HG03558 (cell line): ENCODE measurements at regions not wholly inside any gene's neighbourhood (a gene's known extent, or its start where the extent isn't known, plus 50 kb on each side); places are given as distances from the start of the nearest gene placed in this dataset.

Experiments used
- ATAC-seq: cut with Tn5 transposase; IDR thresholded peaks from one replicate; pipeline ENCODE4 v1.9.1; 2021; ENCODE audit warnings: moderate number of reproducible peaks; ENCODE audit not compliant: unreplicated experiment; ENCODE audit errors: extremely low read depth

- no peak for ATAC-seq
Observed at GRCh38 chr5:18967637-18968036, 1020.4 kb downstream of the CDH18 start.

- no peak for ATAC-seq
Observed at GRCh38 chr5:18968966-18969365, 1019.0 kb downstream of the CDH18 start.

- ATAC-seq: no peak
Observed at GRCh38 chr5:18970000-18970399, 1018.0 kb downstream of the CDH18 start.

- ATAC-seq: no peak
Observed at GRCh38 chr5:18972177-18972576, 1015.8 kb downstream of the CDH18 start.

GRCh38 chr5:18975624-18976023, 1012.4 kb downstream of the CDH18 start:
- no peak for ATAC-seq

- no peak for ATAC-seq
Observed at GRCh38 chr5:18977880-18978279, 1010.1 kb downstream of the CDH18 start.

GRCh38 chr5:18984559-18985080, 1003.4 kb downstream of the CDH18 start:
- ATAC-seq: no peak

- ATAC-seq: no peak
Observed at GRCh38 chr5:18985171-18985758, 1002.7 kb downstream of the CDH18 start.

- ATAC-seq: no peak
Observed at GRCh38 chr5:18987101-18987500, 1000.9 kb downstream of the CDH18 start.

- ATAC-seq: no peak
Observed at GRCh38 chr5:18990852-18991251, 997.1 kb downstream of the CDH18 start.

- no peak for ATAC-seq
Observed at GRCh38 chr5:18992264-18992663, 995.7 kb downstream of the CDH18 start.

GRCh38 chr5:18999478-18999877, 988.5 kb downstream of the CDH18 start:
- ATAC-seq: no peak

- no peak for ATAC-seq
Observed at GRCh38 chr5:19001054-19001453, 986.9 kb downstream of the CDH18 start.

- no peak for ATAC-seq
Observed at GRCh38 chr5:19001539-19001938, 986.5 kb downstream of the CDH18 start.

GRCh38 chr5:19002111-19002510, 985.9 kb downstream of the CDH18 start:
- ATAC-seq: no peak

- ATAC-seq: no peak
Observed at GRCh38 chr5:19018822-19019221, 969.2 kb downstream of the CDH18 start.

- ATAC-seq: no peak
Observed at GRCh38 chr5:19031491-19031890, 956.5 kb downstream of the CDH18 start.

GRCh38 chr5:19035816-19036215, 952.2 kb downstream of the CDH18 start:
- ATAC-seq: no peak

GRCh38 chr5:19042106-19042505, 945.9 kb downstream of the CDH18 start:
- ATAC-seq: no peak

- ATAC-seq: no peak
Observed at GRCh38 chr5:19044311-19044710, 943.7 kb downstream of the CDH18 start.

- ATAC-seq: no peak
Observed at GRCh38 chr5:19044931-19045695, 942.9 kb downstream of the CDH18 start.

- no peak for ATAC-seq
Observed at GRCh38 chr5:19047277-19047676, 940.7 kb downstream of the CDH18 start.
